Transverse colon (tissue), 4 donors: ENCODE measurements at regions not wholly inside any gene's neighbourhood (a gene's known extent, or its start where the extent isn't known, plus 50 kb on each side); places are given as distances from the start of the nearest gene placed in this dataset.

ENCODE experiments used
- EP300 ChIP-seq: sonication (generic); formaldehyde crosslinking; IDR thresholded peaks from one replicate; pipeline ENCODE4 v1.6.1; 2017; ENCODE audit warnings: antibody characterized with exemption, low read depth
- POLR2A ChIP-seq: fragments of 450-650 bp; IDR thresholded peaks from one replicate; pipeline ENCODE4 v1.6.1; 2016; ENCODE audit warnings: antibody characterized with exemption, mild to moderate bottlenecking, moderate library complexity
- POLR2AphosphoS5 ChIP-seq, 3 donors: sonication (generic); formaldehyde crosslinking; IDR thresholded peaks; one replicate each; pipeline ENCODE4 v1.6.1; 2016; ENCODE audit warnings: antibody characterized with exemption in 3 of 3
- TF ChIP-seq, protein P1 (sequence below), 5 experiments: fragments of 200-600 bp in 3 of 5; fragments of 450-650 bp in 2 of 5; sonication (generic) in 3 of 5; IDR thresholded peaks; 1 replicate in 2 of 5; 2 replicates in 3 of 5; pipeline ENCODE4 v1.5.1; 2016 to 2017; ENCODE audit warnings: antibody characterized with exemption in 5 of 5, inconsistent platforms in 3 of 5, mild to moderate bottlenecking in 2 of 5, moderate library complexity in 1 of 5

DNA sequence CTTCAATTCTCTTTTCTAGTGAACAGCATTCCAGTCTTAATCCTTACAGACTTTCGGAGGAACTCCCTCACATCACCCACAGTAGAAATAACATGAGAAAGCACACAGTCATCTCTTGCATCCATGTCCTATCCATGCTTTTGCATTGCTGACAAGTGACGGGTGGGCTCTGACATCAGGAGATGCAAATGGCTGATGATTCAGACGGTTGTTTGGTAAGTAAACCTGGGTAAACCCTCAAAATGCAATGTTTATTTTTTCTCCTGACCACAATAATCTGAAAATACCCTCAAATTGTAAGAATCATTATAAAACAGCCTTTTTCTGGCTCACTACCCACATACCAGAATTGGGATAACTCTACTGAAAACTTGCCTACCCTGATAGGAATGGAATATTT, 792.0 kb downstream of the MAFB start:
- TF ChIP-seq, protein P1, sequence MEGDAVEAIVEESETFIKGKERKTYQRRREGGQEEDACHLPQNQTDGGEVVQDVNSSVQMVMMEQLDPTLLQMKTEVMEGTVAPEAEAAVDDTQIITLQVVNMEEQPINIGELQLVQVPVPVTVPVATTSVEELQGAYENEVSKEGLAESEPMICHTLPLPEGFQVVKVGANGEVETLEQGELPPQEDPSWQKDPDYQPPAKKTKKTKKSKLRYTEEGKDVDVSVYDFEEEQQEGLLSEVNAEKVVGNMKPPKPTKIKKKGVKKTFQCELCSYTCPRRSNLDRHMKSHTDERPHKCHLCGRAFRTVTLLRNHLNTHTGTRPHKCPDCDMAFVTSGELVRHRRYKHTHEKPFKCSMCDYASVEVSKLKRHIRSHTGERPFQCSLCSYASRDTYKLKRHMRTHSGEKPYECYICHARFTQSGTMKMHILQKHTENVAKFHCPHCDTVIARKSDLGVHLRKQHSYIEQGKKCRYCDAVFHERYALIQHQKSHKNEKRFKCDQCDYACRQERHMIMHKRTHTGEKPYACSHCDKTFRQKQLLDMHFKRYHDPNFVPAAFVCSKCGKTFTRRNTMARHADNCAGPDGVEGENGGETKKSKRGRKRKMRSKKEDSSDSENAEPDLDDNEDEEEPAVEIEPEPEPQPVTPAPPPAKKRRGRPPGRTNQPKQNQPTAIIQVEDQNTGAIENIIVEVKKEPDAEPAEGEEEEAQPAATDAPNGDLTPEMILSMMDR (IDR thresholded peaks at IDR 0.05) = no peak
- TF ChIP-seq POLR2A (no peak), POLR2AphosphoS5 (IDR thresholded peaks at IDR 0.05) (no peak), EP300 (no peak)
